ENCODE measurements at regions not wholly inside any gene's neighbourhood (a gene's known extent, or its start where the extent isn't known, plus 50 kb on each side); places are given as distances from the start of the nearest gene placed in this dataset.
"Not testable (repeated sequence)": the region's sequence is repeated elsewhere in the genome, so short reads cannot be mapped to it uniquely, and the experiment has no call there.

- no peak for TF ChIP-seq CTCF (IDR thresholded peaks at IDR 0.05; ENCODE audit: low read depth, low read length)
- POLR2A ChIA-PET = no interaction called here
Observed at GRCh38 chr3:106135451-106136160, 266.8 kb upstream of the CBLB start.

GRCh38 chr3:106139826-106140225, 271.0 kb upstream of the CBLB start:
- Histone ChIP-seq H3K27ac (ENCODE audit: low read depth, low read length) (no peak overlapping the region), H3K4me3 (ENCODE audit: low read depth, low read length) (no peak overlapping the region), H3K9me3 (ENCODE audit: control insufficient read depth, insufficient read depth, low read length) (peaks cover 12% of the 10 kb centered on the region; the same call in 1 of the 2 replicates), H3K27me3 (ENCODE audit: control insufficient read depth, insufficient read depth, low read length) (no peaks in the 10 kb centered on the region)
- TF ChIP-seq CTCF (IDR thresholded peaks at IDR 0.05; ENCODE audit: low read depth, low read length) = no peak
- DNase-seq (ENCODE audit: low read depth, low spot score) = no peak
- POLR2A ChIA-PET = no interaction called here
- CTCF ChIA-PET = no interaction called here

More at GRCh38 chr3:106135451-106136160, 266.8 kb upstream of the CBLB start:
- Histone ChIP-seq H3K4me3 (ENCODE audit: low read depth, low read length) (no peak overlapping the region), H3K27me3 (ENCODE audit: control insufficient read depth, insufficient read depth, low read length) (no peaks in the 10 kb centered on the region), H3K27ac (ENCODE audit: low read depth, low read length) (no peak overlapping the region), H3K9me3 (ENCODE audit: control insufficient read depth, insufficient read depth, low read length) (peaks cover 12% of the 10 kb centered on the region; the same call in 1 of the 2 replicates)
- CTCF ChIA-PET = no interaction called here
- DNase-seq (ENCODE audit: low read depth, low spot score) = no peak

GRCh38 chr3:106140431-106140830, 271.6 kb upstream of the CBLB start:
- CTCF ChIA-PET = no interaction called here

GRCh38 chr3:106144030-106144429, 275.2 kb upstream of the CBLB start:
- no peak overlapping the region for H3K27ac ChIP-seq (ENCODE audit: low read depth, low read length)
- H3K4me3 ChIP-seq (ENCODE audit: low read depth, low read length) = no peak overlapping the region
- ChIA-PET CTCF (no interaction called here), POLR2A (no interaction called here)
- DNase-seq (ENCODE audit: low read depth, low spot score) = no peak
- no peaks in the 10 kb centered on the region for H3K27me3 ChIP-seq (ENCODE audit: control insufficient read depth, insufficient read depth, low read length)
- H3K9me3 ChIP-seq (ENCODE audit: control insufficient read depth, insufficient read depth, low read length) = peaks cover 7% of the 10 kb centered on the region
- TF ChIP-seq CTCF (IDR thresholded peaks at IDR 0.05; ENCODE audit: low read depth, low read length) = no peak

More at GRCh38 chr3:106140431-106140830, 271.6 kb upstream of the CBLB start:
- Histone ChIP-seq H3K27ac (ENCODE audit: low read depth, low read length) (no peak overlapping the region), H3K9me3 (ENCODE audit: control insufficient read depth, insufficient read depth, low read length) (peaks cover 6% of the 10 kb centered on the region; the same call in 1 of the 2 replicates), H3K4me3 (ENCODE audit: low read depth, low read length) (no peak overlapping the region), H3K27me3 (ENCODE audit: control insufficient read depth, insufficient read depth, low read length) (no peaks in the 10 kb centered on the region)
- TF ChIP-seq CTCF (IDR thresholded peaks at IDR 0.05; ENCODE audit: low read depth, low read length) = no peak
- no peak for DNase-seq (ENCODE audit: low read depth, low spot score)
- POLR2A ChIA-PET = no interaction called here

GRCh38 chr3:106148440-106149082, 279.7 kb upstream of the CBLB start:
- DNase-seq (ENCODE audit: low read depth, low spot score); CTCF ChIA-PET; POLR2A ChIA-PET; H3K9me3 ChIP-seq (ENCODE audit: control insufficient read depth, insufficient read depth, low read length); H3K4me3 ChIP-seq (ENCODE audit: low read depth, low read length); H3K27me3 ChIP-seq (ENCODE audit: control insufficient read depth, insufficient read depth, low read length); H3K27ac ChIP-seq (ENCODE audit: low read depth, low read length): not testable (repeated sequence)
